ENCODE measurements at regions not wholly inside any gene's neighbourhood (a gene's known extent, or its start where the extent isn't known, plus 50 kb on each side); places are given as distances from the start of the nearest gene placed in this dataset.

DNA sequence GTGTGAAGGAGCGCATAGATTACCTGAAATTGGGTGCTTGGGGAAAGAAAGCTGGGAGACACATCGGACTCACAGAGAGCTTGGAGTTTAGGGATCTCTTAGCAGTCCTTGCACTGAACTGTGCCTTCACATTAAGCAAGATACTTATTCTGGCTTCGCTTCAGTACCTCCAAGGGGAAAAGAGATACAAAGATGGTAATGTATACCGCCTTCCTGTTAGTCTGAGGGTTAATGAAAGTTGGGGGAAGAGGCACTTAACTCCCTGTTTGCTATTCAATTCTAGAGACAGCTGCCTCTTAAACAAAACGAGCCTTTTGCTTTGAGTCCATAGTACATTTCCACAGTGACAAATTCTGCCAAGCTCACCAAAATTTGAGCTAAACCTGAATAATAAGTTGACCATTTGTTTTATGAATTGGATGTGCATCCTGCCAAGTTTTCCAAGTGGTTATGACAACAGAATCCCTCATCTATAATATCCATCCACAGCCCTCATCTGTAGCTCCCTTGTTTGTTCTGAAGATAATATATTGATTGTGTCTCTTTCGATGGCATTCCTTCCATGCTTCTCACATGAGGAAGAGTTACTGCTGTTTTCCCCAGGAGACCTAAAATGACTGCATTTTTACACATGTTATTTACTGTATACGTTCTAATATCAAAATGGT lies 287.1 kb upstream of the ATP5MC3 start:
- Histone ChIP-seq H3K27me3 (replicated peaks; ENCODE audit: control insufficient read depth, insufficient read depth, low read length) (no peaks in the 10 kb centered on the region; the same call in 1 of the 2 replicates), H3K4me3 (replicated peaks; ENCODE audit: low read depth, low read length) (no peak overlapping the region), H3K36me3 (ENCODE audit: control insufficient read depth, insufficient read depth, low read length) (no peaks in the 10 kb centered on the region)
- DNase-seq (ENCODE audit: extremely low read depth, insufficient read length) = no peak
- TF ChIP-seq, protein P1, sequence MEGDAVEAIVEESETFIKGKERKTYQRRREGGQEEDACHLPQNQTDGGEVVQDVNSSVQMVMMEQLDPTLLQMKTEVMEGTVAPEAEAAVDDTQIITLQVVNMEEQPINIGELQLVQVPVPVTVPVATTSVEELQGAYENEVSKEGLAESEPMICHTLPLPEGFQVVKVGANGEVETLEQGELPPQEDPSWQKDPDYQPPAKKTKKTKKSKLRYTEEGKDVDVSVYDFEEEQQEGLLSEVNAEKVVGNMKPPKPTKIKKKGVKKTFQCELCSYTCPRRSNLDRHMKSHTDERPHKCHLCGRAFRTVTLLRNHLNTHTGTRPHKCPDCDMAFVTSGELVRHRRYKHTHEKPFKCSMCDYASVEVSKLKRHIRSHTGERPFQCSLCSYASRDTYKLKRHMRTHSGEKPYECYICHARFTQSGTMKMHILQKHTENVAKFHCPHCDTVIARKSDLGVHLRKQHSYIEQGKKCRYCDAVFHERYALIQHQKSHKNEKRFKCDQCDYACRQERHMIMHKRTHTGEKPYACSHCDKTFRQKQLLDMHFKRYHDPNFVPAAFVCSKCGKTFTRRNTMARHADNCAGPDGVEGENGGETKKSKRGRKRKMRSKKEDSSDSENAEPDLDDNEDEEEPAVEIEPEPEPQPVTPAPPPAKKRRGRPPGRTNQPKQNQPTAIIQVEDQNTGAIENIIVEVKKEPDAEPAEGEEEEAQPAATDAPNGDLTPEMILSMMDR (IDR thresholded peaks at IDR 0.05; ENCODE audit: insufficient read depth, low read length, poor library complexity, severe bottlenecking) = no peak

DNA sequence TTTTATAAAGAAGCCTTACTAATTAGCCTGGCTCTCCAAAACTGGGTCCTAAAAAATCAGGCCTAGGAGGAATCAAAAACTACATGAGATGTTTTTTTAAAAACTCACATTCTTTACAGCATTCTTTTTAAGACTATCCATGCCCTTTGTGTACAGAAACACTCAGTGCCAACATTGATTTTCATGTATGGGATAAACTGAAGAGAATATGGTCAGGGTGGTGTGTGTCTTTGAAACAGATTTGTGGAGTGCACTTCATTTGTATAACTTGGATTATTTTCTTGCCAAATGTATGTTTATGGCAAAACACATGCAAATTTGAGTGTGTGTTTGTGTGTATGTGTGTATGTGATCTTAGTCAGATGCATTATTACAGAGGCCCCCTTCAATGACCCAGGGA lies 283.6 kb upstream of the ATP5MC3 start:
- no peaks in the 10 kb centered on the region; the same call in 1 of the 2 replicates for H3K27me3 ChIP-seq (replicated peaks; ENCODE audit: control insufficient read depth, insufficient read depth, low read length)
- DNase-seq (ENCODE audit: extremely low read depth, insufficient read length) = no peak
- TF ChIP-seq, protein P1 (IDR thresholded peaks at IDR 0.05; ENCODE audit: insufficient read depth, low read length, poor library complexity, severe bottlenecking) = no peak
- H3K36me3 ChIP-seq (ENCODE audit: control insufficient read depth, insufficient read depth, low read length) = no peaks in the 10 kb centered on the region
- no peak overlapping the region for H3K4me3 ChIP-seq (replicated peaks; ENCODE audit: low read depth, low read length)

GRCh38 chr2:175464311-175464670 lies 282.8 kb upstream of the ATP5MC3 start:
- Histone ChIP-seq H3K27me3 (replicated peaks; ENCODE audit: control insufficient read depth, insufficient read depth, low read length) (no peaks in the 10 kb centered on the region; the same call in 1 of the 2 replicates), H3K4me3 (replicated peaks; ENCODE audit: low read depth, low read length) (no peak overlapping the region), H3K36me3 (ENCODE audit: control insufficient read depth, insufficient read depth, low read length) (no peaks in the 10 kb centered on the region)
- DNase-seq (ENCODE audit: extremely low read depth, insufficient read length) = no peak
- TF ChIP-seq, protein P1 (IDR thresholded peaks at IDR 0.05; ENCODE audit: insufficient read depth, low read length, poor library complexity, severe bottlenecking) = no peak

GRCh38 chr2:175463589-175464310 lies 282.2 kb upstream of the ATP5MC3 start:
- Histone ChIP-seq H3K36me3 (ENCODE audit: control insufficient read depth, insufficient read depth, low read length) (no peaks in the 10 kb centered on the region), H3K27me3 (replicated peaks; ENCODE audit: control insufficient read depth, insufficient read depth, low read length) (no peaks in the 10 kb centered on the region; the same call in 1 of the 2 replicates), H3K4me3 (replicated peaks; ENCODE audit: low read depth, low read length) (no peak overlapping the region)
- DNase-seq (ENCODE audit: extremely low read depth, insufficient read length) = no peak
- TF ChIP-seq, protein P1 (IDR thresholded peaks at IDR 0.05; ENCODE audit: insufficient read depth, low read length, poor library complexity, severe bottlenecking) = no peak

DNA sequence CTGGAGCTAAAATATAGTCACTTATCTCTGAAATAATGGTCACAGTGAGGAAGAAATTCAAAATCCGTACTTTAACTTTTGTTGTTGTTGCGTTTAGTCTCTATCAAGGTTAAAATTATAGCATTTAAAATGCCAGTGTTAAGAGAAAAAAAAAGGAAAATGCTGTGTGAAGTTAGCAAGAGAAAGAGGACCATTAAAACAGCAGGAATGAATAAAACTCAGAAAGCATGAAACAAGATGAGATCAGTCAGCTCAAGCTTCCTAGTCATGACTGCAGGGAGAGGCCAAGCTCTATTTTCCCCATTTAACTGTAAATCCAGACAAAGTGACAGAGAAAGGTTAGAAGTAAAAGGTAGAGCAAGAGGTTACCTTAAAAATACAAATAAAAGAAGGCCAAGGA lies 281.7 kb upstream of the ATP5MC3 start:
- TF ChIP-seq, protein P1 (IDR thresholded peaks at IDR 0.05; ENCODE audit: insufficient read depth, low read length, poor library complexity, severe bottlenecking) = no peak
- H3K36me3 ChIP-seq (ENCODE audit: control insufficient read depth, insufficient read depth, low read length) = no peaks in the 10 kb centered on the region
- no peak for DNase-seq (ENCODE audit: extremely low read depth, insufficient read length)
- H3K27me3 ChIP-seq (replicated peaks; ENCODE audit: control insufficient read depth, insufficient read depth, low read length) = no peaks in the 10 kb centered on the region
- H3K4me3 ChIP-seq (replicated peaks; ENCODE audit: low read depth, low read length) = no peak overlapping the region

Data from GM06990 (cell line).